Kidney epithelial cell (primary cell): ENCODE measurements at regions not wholly inside any gene's neighbourhood (a gene's known extent, or its start where the extent isn't known, plus 50 kb on each side); places are given as distances from the start of the nearest gene placed in this dataset.

Experiments
- DNase-seq: peaks from one replicate; pipeline ENCODE4 v3.0.0-alpha.2; 2010; ENCODE audit warnings: low read depth
- H3K27me3 ChIP-seq: 2 replicates; pipeline ENCODE4 v1.6.0; 2011; ENCODE audit warnings: low read length; ENCODE audit not compliant: control insufficient read depth, insufficient read depth
- H3K36me3 ChIP-seq: 2 replicates; pipeline ENCODE4 v1.5.1; 2011; ENCODE audit warnings: low read length; ENCODE audit not compliant: control insufficient read depth, insufficient read depth
- H3K4me3 ChIP-seq: 2 replicates; pipeline ENCODE4 v1.5.1; 2011; ENCODE audit warnings: low read depth, mild to moderate bottlenecking, control low read depth, low read length
- CTCF ChIP-seq: IDR thresholded peaks from 2 replicates; pipeline ENCODE4 v1.5.1; 2011; ENCODE audit warnings: mild to moderate bottlenecking, moderate library complexity, low read length, control low read depth, inconsistent platforms; ENCODE audit not compliant: insufficient read depth, poor library complexity, severe bottlenecking

- DNase-seq = no peak
Observed at GRCh38 chr11:116173506-116173905, 599.3 kb downstream of the BUD13 start.

GRCh38 chr11:116172851-116173250, 599.9 kb downstream of the BUD13 start:
- Histone ChIP-seq H3K27me3 (no peaks in the 10 kb centered on the region), H3K36me3 (no peaks in the 10 kb centered on the region), H3K4me3 (no peak overlapping the region)
- DNase-seq = no peak
- no peak for TF ChIP-seq CTCF

More at GRCh38 chr11:116173506-116173905, 599.3 kb downstream of the BUD13 start:
- no peak for TF ChIP-seq CTCF
- Histone ChIP-seq H3K27me3 (no peaks in the 10 kb centered on the region), H3K36me3 (no peaks in the 10 kb centered on the region), H3K4me3 (no peak overlapping the region)

- no peaks in the 10 kb centered on the region for H3K27me3 ChIP-seq
- no peak for TF ChIP-seq CTCF
- H3K36me3 ChIP-seq = no peaks in the 10 kb centered on the region
- H3K4me3 ChIP-seq = no peak overlapping the region
- DNase-seq = no peak
Observed at GRCh38 chr11:116172156-116172555, 600.6 kb downstream of the BUD13 start.

- no peak for TF ChIP-seq CTCF
- DNase-seq = no peak
- no peak overlapping the region for H3K4me3 ChIP-seq
- H3K27me3 ChIP-seq = no peaks in the 10 kb centered on the region
- no peaks in the 10 kb centered on the region for H3K36me3 ChIP-seq
Observed at GRCh38 chr11:116171271-116172140, 601.3 kb downstream of the BUD13 start.

- DNase-seq = no peak
- no peaks in the 10 kb centered on the region for H3K36me3 ChIP-seq
- no peak overlapping the region for H3K4me3 ChIP-seq
- H3K27me3 ChIP-seq = no peaks in the 10 kb centered on the region
- TF ChIP-seq CTCF = peak; percentile 61
Observed at GRCh38 chr11:116170526-116171120, 602.2 kb downstream of the BUD13 start.
